ENCODE measurements at regions not wholly inside any gene's neighbourhood (a gene's known extent, or its start where the extent isn't known, plus 50 kb on each side); places are given as distances from the start of the nearest gene placed in this dataset.

DNA sequence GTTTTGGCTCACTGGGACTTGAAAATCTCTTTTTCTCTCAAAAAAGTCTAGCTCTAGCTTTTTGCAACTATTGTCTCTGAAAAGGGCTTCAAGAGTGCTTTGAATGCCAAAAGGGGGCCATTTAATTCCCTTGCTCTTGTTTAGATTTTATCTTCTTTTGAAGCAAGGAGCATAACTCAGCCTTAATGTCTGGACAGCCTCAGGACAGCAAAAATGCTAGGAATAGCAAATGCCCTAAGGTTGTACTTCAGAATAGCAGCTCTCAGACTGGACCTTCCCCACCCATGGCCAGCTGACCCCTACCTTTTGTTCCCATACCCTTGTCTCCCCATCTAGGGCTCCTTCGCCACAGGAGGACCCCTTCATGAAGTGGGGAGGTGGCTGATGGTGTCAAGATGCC, 121.4 kb downstream of the KCNK1 start:
- TF ChIP-seq GFI1B (tag by site-specific recombination; IDR thresholded peaks at IDR 0.05), result no peak
- Histone ChIP-seq H3K27ac (ENCODE audit: extremely low read depth, low read depth, low read length) (no peak overlapping the region), H3K4me1 (ENCODE audit: control insufficient read depth, insufficient read depth, low read length) (no peaks in the 10 kb centered on the region), H3K36me3 (ENCODE audit: control insufficient read depth in 2 of 2, insufficient read depth in 1 of 2, low read length in 2 of 2) (no peaks in the 10 kb centered on the region), H3K9me3 (ENCODE audit: control insufficient read depth, insufficient read depth, low read depth, low read length) (no peaks in the 10 kb centered on the region), H3K4me3 (ENCODE audit: low read depth, low read length) (no peak overlapping the region)
- CTCF ChIA-PET, result interaction anchor here (1.0 kb wide), 1 partner anchor 170 kb away, joined by 5 read pairs; no protein-coding TSS in a partner anchor
- POLR2A ChIA-PET, result no interaction called here

DNA sequence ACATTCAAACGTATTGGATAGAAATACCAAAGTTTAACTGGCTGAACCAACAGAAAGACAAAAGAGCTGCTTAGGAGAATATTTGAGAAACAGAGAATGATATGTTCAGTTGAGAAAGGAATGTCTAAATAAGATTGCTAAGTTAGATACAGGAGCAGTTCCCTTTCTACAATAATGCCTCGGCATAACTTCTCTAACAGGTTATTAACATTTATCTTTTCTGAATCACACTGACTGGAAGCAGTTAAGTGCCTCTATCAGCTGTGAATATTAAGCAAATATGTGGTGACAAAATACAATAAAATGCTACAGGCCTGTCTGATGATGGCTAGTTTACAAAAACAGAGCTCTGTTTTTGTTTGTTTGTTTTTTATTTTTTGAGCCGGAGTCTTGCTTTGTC, 121.9 kb downstream of the KCNK1 start:
- ChIA-PET POLR2A (no interaction called here), CTCF (interaction anchor here (1.0 kb wide), 1 partner anchor 169 kb away, joined by 5 read pairs; no protein-coding TSS in a partner anchor)
- Histone ChIP-seq H3K36me3 (ENCODE audit: control insufficient read depth in 2 of 2, insufficient read depth in 1 of 2, low read length in 2 of 2) (no peaks in the 10 kb centered on the region), H3K4me1 (ENCODE audit: control insufficient read depth, insufficient read depth, low read length) (no peaks in the 10 kb centered on the region), H3K27ac (ENCODE audit: extremely low read depth, low read depth, low read length) (no peak overlapping the region), H3K4me3 (ENCODE audit: low read depth, low read length) (no peak overlapping the region), H3K9me3 (ENCODE audit: control insufficient read depth, insufficient read depth, low read depth, low read length) (no peaks in the 10 kb centered on the region)
- TF ChIP-seq, protein P1, sequence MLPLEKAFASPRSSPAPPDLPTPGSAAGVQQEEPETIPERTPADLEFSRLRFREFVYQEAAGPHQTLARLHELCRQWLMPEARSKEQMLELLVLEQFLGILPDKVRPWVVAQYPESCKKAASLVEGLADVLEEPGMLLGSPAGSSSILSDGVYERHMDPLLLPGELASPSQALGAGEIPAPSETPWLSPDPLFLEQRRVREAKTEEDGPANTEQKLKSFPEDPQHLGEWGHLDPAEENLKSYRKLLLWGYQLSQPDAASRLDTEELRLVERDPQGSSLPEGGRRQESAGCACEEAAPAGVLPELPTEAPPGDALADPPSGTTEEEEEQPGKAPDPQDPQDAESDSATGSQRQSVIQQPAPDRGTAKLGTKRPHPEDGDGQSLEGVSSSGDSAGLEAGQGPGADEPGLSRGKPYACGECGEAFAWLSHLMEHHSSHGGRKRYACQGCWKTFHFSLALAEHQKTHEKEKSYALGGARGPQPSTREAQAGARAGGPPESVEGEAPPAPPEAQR (tag by site-specific recombination; IDR thresholded peaks at IDR 0.05), result no peak
- TF ChIP-seq, protein P2, sequence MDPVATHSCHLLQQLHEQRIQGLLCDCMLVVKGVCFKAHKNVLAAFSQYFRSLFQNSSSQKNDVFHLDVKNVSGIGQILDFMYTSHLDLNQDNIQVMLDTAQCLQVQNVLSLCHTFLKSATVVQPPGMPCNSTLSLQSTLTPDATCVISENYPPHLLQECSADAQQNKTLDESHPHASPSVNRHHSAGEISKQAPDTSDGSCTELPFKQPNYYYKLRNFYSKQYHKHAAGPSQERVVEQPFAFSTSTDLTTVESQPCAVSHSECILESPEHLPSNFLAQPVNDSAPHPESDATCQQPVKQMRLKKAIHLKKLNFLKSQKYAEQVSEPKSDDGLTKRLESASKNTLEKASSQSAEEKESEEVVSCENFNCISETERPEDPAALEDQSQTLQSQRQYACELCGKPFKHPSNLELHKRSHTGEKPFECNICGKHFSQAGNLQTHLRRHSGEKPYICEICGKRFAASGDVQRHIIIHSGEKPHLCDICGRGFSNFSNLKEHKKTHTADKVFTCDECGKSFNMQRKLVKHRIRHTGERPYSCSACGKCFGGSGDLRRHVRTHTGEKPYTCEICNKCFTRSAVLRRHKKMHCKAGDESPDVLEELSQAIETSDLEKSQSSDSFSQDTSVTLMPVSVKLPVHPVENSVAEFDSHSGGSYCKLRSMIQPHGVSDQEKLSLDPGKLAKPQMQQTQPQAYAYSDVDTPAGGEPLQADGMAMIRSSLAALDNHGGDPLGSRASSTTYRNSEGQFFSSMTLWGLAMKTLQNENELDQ (tag by site-specific recombination; IDR thresholded peaks at IDR 0.05; ENCODE audit: low read depth), result no peak
- TF ChIP-seq SETDB1 (IDR thresholded peaks at IDR 0.05; ENCODE audit: insufficient read length, low read length) (no peak), ZNF146 (tag by site-specific recombination; IDR thresholded peaks at IDR 0.05) (no peak)

DNA sequence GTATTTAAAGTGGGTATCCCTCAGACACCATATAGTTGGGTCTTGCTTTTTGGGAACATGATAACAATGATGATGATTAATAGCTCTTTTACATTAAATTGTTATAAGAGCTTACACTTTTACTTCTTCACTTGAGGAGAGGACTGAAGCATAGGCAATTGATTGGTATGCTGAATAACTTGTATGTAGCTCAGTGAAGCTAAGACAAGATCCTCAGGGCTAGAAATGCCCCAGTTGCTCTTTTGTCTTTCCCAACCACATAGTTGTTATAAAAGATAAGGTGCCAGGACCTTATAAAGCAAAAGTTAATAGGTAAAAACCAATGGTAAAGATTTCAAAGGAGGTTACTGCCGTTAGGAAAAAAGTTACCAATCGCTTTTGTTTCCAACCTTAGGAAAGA, 123.4 kb downstream of the KCNK1 start:
- Histone ChIP-seq H3K9me3 (ENCODE audit: control insufficient read depth, insufficient read depth, low read depth, low read length) (no peaks in the 10 kb centered on the region), H3K27ac (ENCODE audit: extremely low read depth, low read depth, low read length) (no peak overlapping the region), H3K36me3 (ENCODE audit: control insufficient read depth in 2 of 2, insufficient read depth in 1 of 2, low read length in 2 of 2) (no peaks in the 10 kb centered on the region), H3K4me3 (ENCODE audit: low read depth, low read length) (no peak overlapping the region), H3K4me1 (ENCODE audit: control insufficient read depth, insufficient read depth, low read length) (no peaks in the 10 kb centered on the region)
- no peak for TF ChIP-seq ZNF2 (tag by site-specific recombination; IDR thresholded peaks at IDR 0.05)
- no peak for TF ChIP-seq ZNF138 (tag by site-specific recombination; IDR thresholded peaks at IDR 0.05; ENCODE audit: borderline replicate concordance)
- TF ChIP-seq, protein P3, sequence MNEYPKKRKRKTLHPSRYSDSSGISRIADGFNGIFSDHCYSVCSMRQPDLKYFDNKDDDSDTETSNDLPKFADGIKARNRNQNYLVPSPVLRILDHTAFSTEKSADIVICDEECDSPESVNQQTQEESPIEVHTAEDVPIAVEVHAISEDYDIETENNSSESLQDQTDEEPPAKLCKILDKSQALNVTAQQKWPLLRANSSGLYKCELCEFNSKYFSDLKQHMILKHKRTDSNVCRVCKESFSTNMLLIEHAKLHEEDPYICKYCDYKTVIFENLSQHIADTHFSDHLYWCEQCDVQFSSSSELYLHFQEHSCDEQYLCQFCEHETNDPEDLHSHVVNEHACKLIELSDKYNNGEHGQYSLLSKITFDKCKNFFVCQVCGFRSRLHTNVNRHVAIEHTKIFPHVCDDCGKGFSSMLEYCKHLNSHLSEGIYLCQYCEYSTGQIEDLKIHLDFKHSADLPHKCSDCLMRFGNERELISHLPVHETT (tag by site-specific recombination; IDR thresholded peaks at IDR 0.05), result no peak
- TF ChIP-seq ZBTB1 (tag by site-specific recombination; IDR thresholded peaks at IDR 0.05), result no peak
- no peak for TF ChIP-seq ZNF223 (tag by site-specific recombination; IDR thresholded peaks at IDR 0.05)
- no peak for TF ChIP-seq ZXDB (tag by site-specific recombination; IDR thresholded peaks at IDR 0.05)
- no peak for TF ChIP-seq ZNF174 (tag by site-specific recombination; IDR thresholded peaks at IDR 0.05)
- TF ChIP-seq, protein P4, sequence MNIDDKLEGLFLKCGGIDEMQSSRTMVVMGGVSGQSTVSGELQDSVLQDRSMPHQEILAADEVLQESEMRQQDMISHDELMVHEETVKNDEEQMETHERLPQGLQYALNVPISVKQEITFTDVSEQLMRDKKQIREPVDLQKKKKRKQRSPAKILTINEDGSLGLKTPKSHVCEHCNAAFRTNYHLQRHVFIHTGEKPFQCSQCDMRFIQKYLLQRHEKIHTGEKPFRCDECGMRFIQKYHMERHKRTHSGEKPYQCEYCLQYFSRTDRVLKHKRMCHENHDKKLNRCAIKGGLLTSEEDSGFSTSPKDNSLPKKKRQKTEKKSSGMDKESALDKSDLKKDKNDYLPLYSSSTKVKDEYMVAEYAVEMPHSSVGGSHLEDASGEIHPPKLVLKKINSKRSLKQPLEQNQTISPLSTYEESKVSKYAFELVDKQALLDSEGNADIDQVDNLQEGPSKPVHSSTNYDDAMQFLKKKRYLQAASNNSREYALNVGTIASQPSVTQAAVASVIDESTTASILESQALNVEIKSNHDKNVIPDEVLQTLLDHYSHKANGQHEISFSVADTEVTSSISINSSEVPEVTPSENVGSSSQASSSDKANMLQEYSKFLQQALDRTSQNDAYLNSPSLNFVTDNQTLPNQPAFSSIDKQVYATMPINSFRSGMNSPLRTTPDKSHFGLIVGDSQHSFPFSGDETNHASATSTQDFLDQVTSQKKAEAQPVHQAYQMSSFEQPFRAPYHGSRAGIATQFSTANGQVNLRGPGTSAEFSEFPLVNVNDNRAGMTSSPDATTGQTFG (tag by site-specific recombination; IDR thresholded peaks at IDR 0.05; ENCODE audit: borderline replicate concordance), result no peak
- TF ChIP-seq IKZF3 (tag by site-specific recombination; IDR thresholded peaks at IDR 0.05), result no peak
- TF ChIP-seq, protein P5, sequence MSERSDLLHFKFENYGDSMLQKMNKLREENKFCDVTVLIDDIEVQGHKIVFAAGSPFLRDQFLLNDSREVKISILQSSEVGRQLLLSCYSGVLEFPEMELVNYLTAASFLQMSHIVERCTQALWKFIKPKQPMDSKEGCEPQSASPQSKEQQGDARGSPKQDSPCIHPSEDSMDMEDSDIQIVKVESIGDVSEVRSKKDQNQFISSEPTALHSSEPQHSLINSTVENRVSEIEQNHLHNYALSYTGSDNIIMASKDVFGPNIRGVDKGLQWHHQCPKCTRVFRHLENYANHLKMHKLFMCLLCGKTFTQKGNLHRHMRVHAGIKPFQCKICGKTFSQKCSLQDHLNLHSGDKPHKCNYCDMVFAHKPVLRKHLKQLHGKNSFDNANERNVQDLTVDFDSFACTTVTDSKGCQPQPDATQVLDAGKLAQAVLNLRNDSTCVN (tag by site-specific recombination; optimal IDR thresholded peaks at IDR 0.05), result no peak
- no peak for TF ChIP-seq ZNF560 (tag by site-specific recombination; IDR thresholded peaks at IDR 0.05; ENCODE audit: borderline replicate concordance)
- TF ChIP-seq, protein P6, sequence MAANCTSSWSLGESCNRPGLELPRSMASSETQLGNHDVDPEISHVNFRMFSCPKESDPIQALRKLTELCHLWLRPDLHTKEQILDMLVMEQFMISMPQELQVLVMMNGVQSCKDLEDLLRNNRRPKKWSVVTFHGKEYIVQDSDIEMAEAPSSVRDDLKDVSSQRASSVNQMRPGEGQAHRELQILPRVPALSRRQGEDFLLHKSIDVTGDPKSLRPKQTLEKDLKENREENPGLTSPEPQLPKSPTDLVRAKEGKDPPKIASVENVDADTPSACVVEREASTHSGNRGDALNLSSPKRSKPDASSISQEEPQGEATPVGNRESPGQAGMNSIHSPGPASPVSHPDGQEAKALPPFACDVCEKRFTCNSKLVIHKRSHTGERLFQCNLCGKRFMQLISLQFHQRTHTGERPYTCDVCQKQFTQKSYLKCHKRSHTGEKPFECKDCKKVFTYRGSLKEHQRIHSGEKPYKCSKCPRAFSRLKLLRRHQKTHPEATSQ (tag by site-specific recombination; IDR thresholded peaks at IDR 0.05), result no peak
- no peak for TF ChIP-seq ZBTB8A (tag by site-specific recombination; IDR thresholded peaks at IDR 0.05)
- TF ChIP-seq ZNF404 (tag by site-specific recombination; IDR thresholded peaks at IDR 0.05), result no peak
- no peak for TF ChIP-seq REPIN1 (tag by site-specific recombination; IDR thresholded peaks at IDR 0.05; ENCODE audit: low read depth)
- ChIA-PET CTCF (interaction anchor here (0.9 to 1.2 kb wide), 5 partner anchors 9 to 475 kb away, joined by 3 to 5 read pairs (median 3); no protein-coding TSS in a partner anchor), POLR2A (no interaction called here)

All from HEK293 (cell line).